ENCODE measurements at regions not wholly inside any gene's neighbourhood (a gene's known extent, or its start where the extent isn't known, plus 50 kb on each side); places are given as distances from the start of the nearest gene placed in this dataset.

DNA sequence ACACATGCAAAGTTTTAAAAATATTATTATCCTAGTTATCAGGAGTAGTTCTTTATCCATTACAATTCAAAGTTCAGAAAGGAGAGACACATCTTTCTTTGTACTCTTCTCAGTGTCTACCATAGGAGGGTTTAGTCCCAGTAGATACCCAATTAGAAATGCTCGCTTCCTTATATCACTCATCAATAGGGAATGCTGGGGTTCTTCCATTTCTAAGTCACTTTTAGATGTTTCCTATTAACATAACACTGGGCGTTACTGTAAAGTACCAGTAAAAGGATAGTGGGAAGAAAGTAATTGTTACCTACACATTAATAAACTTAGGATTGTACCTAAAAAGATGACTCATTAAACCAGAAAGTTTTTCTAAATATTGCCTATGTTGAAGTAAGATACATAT, 348.3 kb upstream of the CDH6 start:
- DNase-seq, result no peak

DNA sequence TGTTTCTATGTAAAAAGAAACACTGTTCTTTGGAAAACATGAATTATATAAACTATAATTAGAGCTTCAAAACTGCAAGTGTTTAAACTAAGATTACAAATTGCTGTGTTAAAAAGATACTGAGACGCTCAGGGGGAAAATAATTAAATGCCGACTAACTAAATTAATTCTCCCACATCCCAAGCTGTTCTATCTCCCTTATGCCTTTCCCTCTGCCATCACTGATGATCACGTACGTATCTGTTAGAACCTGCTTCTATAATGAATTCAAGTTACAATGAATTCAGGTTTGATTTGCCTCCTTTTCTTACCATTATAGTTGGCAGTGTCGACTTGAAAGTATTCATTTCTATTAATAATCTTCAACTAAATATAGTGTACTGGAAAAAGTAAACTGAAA, 349.9 kb upstream of the CDH6 start:
- DNase-seq, result no peak

DNA sequence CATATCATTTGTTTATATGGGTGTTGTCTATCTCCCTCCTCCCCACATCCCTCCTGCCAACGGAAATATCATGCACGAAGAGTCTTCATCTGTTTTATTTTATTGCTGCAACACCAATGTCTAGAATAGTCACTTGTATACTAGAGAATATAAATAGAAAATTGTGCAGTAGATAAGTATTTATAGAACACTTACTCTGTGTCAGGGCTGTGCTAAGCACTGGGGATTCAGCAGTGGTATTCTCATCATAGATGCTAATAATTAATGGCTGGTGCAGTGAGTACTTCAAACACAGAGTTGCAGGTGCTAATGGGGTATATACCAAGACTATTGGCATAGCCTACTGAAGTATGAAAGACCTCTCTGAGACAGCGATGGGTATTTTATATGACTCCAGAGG, 353.5 kb upstream of the CDH6 start:
- DNase-seq, result no peak

DNA sequence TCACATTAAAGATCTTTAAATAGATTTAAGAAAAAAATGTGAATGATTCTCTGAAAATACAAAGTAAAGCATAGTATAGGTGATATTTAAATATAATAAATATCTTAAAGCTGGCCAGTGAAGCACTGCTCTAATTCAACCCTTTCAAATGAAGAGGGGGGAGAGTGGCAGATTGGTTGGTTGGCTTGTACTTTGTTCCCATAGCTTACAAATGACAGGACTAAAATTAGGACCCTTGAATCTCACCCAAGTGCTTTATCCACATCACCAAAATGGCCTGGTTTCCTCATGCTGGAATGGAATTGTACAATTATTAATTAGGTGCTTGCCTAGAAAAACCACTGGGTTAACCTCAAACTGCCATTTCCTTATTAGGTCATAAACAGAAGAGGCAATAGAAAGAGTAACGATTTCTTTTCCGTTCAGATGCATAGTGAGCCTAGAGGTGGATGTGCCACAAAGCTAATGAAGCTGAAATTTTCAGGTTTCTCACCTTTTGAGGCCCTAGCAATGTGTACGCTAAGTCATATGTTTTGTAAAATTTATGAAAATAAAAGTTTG, 354.5 kb upstream of the CDH6 start:
- DNase-seq, result no peak

DNA sequence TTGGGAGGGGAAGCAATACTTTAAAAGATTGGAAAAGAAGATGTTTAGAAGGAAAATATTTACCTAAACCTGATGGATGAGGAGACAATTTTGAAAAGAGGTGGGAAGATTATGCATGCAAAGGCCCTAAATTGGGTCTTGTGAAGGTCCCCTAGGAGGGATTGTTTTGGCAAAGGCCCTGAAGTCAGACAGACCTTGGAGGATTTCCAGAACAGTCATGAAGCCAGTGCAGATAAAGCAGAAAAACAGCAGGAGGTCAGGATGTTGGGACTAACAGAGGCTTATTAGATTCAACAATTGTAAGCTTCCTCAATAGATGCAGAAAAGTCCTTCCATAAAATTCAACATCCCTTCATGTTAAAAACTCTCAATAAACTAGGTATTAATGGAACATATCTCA, 361.0 kb upstream of the CDH6 start:
- DNase-seq, result peak; percentile 28

DNA sequence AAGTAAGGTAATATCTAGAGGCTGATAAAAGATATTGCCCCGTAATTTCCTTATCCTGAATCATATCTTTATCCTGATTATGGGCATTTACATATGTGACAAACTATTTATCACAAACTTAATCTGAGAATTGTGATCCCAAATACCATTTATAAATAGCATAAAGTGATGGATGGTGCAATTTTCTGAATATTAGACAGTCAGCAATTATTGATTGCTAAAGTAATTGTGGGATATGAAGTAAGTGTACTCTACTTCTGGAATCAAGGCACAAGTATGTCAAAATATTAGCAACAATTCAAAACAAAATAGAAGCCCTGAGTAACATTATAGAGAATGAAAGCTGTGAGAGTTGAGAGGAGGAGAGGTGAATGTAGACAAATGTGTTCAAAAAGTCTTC, 361.9 kb upstream of the CDH6 start:
- DNase-seq, result no peak

DNA sequence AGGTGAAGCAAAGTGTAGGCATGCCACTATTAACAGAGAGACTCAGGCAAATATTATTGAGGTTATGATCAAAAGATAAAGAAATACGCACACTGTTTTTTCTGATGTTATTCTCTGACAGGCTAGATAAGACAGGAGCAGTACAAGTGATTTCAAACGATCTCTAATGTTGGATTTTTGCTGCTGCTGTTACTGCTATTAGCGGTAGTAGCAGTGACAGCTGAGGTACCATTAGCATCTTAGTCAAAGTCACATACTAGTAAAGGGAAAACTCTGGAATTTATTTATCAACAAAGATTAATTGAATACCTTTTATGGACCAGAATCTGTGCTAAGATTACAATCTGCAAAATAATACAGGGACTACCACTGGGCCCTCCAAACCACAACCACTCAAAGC, 362.4 kb upstream of the CDH6 start:
- no peak for DNase-seq

DNA sequence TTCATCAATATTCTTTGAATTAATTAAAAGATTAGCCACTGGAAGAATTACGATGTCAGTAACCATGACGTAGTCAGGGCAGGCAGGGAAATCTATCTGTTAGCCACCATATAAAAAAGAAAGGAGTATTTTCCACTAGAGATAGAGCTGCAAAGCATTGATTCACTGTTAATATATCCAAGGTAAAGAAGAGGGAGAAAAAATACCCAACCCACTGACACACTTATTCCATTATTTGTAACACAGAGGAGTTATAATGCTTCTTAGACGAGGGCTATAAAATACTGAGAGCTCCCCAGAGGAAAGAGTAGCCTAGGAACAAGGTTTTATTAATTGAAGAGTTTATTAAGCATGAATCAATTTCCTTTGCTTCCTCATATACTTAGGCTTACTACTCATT, 382.2 kb upstream of the CDH6 start:
- DNase-seq, result no peak

DNA sequence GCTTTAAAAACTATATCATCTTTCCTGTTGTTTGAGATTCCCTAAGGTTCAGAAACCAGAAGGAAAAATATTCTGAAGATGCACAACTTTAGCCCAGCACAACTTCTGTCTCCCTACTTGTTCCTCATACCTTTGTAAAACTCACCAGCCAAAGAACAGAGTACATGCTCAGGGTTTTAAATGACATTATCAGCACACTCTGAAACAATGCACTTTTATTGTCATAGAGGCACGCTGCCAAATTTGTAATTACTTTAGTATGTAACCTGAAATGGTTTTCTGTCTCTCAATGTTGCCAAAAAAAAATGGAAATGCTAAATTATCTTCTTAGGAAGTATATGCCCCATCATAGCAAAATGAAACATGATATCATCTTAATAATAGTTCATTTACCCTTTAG, 383.6 kb upstream of the CDH6 start:
- DNase-seq, result no peak

DNA sequence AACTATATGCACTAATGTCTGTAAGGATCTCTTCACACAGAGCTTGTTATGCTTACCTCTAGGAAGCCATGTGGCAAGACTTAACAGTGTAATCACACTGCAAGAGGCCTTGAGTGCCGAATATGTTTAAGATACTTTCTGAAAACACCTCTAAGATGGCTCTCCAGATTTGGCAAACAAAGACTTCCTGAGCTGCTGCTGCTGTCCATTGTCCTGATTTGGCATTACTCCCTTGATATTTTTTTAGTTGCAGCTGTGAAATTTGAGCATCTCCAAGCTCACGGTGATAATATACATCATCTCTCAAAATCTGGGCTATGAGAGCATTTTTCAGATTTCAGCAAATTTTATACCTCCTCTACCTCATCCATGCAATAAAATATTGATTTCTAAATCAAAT, 384.5 kb upstream of the CDH6 start:
- no peak for DNase-seq

DNA sequence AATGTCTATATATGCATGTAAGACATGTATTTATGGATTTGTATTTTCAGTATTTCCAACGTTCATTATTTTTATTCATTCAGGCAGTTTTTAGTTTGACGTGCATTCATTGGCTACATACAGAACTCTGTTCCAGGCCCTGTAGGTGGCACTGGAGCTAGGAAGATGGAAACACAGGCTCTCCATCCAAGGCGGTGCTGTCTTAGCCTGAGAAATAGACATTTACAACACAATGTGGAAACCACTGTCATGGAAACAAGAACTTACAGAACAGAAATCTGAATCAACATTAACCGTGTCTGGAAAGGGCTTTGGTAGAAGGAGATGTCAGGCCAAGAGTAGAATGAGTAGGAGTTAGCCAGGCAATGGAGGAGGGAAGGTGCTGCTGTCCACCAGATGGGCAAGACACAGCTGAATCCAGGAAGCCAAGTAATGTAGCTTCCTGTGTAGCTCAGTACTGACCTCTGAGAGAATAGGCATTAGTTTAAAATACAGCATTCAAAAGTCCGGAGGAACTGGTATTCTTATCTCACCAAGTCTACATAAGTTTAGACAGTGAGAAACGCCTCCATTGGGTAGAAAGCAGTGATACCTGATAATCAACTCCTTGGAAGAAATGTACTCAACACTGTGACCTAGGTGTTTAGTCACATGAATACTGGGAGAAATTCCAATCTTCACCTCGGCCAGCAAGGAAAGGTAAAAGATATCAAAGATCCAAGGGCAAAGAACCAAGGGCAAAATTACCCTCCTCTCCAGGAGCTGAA, 388.6 kb upstream of the CDH6 start:
- DNase-seq, result no peak

DNA sequence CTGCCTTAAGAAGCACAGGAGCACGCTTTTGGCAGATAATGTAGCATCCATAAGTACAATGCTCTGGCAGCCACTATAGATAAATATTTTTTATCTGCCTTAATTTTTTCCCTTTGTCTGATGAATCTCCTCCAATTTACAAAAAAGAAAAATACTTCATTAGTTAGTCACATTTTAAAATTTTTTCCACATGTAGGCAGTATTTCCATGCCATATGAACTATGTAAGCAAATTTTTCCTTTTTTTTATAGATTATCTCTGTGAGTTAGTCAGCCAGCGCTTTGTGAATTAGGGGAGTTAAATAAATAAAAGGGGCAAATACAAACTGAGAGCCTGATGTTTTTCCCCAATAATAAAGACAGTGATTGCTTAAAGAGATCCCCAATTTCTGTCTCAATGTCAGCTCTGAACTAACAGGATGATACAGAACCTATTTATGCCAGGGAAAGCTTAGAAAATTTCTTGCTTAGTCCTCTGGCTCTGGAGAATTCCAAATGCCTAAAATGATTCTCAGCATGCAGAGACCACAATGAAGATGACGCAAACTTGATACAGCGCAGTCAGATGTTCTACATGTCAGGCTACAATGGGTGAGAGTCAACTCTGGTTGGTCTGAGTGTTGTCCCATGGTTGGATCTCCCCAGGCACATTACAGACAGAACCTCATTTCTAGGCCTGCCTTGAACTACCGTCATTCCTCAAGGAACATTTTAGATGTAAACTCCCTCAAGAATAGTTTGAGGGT, 390.4 kb upstream of the CDH6 start:
- no peak for DNase-seq

DNA sequence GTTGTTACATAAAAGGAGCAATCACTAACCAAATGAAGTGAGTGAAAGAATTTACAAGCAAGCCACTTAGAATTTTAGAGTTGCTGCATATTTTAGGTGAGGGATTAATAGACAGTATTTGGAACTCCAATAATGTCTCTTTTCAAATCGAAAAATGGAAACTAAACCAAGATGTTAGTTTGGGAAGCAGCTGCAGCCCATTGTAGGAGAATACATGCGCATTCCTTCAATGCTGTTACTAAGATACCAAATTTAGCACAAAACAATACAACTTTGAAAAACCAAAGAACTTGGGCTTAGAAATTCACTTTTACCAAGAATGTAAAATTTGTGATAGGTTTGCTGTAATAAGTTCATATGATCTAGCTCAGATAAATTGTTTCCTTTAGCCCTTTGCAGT, 411.8 kb upstream of the CDH6 start:
- DNase-seq, result no peak

DNA sequence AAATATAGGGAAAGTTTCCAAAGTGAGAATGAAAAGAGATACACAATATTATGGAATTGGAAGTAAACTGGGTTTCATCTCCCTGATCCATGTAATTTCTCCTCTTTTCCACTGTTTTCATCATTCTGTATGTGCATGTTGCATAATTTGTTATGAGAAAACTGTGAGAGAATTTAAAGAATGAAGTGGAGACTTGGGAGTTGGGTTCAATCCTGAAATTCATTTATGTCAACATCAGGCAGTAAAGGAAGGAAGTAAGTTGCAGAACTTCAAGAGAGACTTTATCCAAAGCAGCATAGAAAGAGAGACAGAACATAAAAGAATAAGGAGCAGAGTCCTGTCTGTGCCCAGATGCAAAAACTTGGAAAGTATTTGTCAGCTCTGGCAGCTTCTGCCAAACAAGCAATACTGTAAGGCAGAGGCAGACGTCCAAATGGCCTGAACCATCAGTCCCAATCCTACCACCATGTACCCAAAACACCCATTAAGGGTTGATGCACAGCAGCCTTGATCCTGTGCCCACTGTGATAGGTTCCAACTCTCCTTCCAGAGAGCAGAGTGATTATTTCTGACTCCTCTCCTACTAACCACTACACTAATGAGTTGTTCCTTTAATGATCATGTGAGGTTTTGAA, 425.3 kb upstream of the CDH6 start:
- DNase-seq, result no peak

DNA sequence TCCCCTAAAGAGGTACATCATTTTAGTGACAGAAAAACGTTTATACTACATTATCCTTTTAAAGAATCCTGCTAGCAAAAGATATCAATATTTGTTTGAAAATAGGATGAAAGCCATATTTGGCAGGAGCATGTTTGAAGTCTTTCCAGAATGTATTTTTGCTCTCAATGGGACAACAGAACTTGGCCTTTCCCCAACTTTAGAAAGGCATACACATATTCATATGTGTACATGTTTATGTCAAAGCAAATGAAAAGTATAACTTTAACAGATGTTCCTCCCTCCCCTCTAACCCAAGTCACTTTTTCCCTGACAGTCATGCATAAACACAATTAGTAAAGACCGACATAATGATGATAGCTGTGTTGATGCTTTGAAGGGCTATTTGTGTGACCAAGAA, 427.8 kb upstream of the CDH6 start:
- no peak for DNase-seq

DNA sequence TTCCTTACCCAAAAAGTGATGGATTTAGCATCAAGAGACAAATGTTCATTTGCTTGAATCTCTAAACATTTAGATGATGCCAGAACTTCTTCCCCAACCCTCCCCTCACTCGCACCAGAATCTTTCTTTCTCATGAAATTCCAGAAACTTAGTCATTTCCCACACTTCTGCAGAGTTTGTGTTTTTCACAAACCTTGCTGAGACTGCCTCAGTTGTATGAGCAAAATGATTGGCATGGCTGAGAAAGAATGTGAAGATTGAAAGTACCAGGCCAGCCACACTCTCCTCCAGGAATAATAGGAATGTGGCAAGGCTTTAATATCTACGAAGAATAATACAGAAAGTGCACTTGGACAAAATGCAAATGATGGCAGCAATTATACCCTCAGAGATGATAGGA, 428.3 kb upstream of the CDH6 start:
- no peak for DNase-seq

DNA sequence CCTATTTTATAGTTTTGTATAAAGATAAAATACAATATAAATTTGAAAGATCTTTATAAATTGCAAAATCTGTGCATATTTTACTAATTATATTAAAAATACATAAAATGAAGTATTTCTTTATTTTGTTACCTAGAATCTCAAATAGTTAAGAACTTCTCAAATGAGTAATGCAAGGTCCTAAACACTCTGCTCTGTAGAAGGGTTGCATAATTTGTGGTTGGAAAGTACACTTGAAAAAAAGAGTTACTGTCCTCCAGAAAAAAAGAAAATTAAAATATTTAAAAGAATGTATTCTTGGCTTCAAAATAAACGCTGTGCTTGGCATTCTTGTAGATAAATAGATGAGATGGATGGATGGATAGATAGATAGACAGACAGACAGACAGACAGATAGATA, 428.8 kb upstream of the CDH6 start:
- DNase-seq, result no peak

DNA sequence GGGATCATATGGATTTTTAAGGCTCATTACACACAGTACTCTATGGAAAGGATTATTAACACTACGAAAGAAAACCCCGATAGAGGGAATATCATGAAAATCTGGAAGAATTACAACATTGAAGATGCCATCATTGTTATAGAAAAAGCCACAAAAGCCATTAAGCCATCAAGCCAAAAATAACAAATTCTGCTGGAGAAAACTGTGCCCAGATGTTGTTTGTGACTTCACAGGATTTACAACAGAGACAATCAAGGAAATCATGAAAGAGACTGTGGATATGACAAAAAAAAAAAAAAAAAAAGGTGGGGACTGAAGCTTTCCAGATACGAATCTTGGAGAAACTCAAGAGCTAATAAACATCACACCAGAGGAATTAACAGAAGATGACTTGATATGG, 433.8 kb upstream of the CDH6 start:
- no peak for DNase-seq

DNA sequence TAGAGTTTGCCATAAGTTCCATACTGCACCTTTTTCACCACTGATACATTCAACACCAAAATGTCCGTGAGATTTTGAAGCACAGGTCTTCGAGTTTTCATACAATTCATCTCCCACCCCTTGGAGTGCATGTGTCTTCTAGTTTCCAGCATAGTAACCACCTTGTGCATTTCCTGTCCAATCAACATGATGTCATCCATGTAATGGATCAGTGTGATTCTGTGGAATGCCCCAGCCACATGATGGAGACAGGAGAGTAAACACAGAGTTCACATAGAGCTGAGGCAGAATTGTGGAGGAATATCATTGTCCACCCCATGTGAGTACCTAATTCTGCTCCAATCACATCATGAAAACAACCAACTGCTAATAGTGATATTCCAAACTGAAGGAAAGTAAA, 441.5 kb upstream of the CDH6 start:
- no peak for DNase-seq

DNA sequence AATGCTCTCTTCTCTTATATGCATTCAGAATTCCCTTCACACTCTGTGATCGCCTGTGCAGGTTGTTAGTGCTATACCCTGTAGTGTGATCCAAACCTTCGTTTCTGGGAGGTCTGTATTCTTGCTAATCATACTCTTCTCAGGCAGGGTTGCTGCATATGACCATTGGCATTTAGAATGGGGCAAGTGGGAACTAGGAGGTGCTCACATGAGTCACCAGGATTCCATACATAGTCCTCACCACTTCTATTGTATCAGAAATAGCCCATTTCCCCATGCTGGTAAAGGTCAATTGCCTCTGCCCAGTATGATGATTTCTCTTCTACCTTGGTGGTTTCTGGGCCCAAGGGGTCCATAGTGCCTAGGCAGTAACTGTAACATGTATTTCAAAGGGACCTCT, 443.5 kb upstream of the CDH6 start:
- no peak for DNase-seq

DNA sequence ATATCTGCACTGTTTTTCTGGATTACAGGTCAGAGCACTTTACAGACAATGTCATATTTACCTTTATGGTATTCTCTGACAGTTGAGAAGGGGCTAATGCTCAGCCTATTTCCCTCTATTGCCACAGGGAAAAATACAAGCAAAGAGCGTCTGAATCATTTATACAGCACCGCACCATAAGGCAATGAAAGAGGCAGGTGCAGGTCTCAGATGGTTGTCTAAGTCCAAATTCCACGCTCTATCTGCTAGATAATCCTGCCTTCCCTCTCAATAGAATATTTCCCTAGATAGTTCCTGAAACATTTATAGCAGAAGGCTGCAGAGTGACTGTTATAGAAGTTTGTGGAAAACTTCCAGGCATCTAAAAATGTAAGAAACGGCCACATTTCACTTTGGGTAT, 446.1 kb upstream of the CDH6 start:
- no peak for DNase-seq

DNA sequence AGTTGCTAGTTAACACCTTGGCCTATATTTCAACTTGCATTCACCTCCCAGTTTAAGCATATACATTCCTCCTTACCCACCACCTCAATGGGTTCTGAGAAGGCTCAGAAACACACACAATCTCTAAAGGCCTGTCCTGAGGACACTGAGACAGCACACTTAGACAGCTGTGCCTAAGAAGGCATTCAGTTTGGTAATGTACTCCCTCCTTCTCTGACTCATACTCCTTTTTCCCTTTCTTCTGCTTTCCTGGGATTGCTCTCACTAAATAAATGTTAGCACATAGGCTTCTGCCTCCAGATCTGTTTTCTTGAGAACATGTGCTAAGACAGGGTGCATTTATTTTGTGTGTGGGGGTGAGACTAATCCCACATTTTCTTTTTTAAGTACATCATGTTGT, 456.8 kb upstream of the CDH6 start:
- DNase-seq, result no peak

DNA sequence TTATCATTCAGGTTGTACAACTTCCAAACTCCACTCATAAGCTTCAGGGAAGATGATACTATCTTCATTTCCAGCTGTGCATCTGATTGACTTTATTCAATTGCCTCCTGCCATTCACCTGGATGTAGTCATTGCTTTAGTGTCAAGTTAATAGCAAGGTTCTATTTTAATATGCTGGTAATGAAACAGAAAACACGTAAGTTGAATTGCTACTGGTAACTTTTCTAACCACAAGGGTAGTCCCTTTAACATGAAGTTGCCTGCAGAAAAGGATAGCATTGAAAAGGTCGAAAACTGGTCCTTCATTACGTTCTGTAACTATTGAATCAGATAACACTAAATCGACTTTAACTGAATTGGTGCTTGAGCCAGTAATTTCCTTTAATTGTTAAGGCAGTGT, 459.4 kb upstream of the CDH6 start:
- no peak for DNase-seq

DNA sequence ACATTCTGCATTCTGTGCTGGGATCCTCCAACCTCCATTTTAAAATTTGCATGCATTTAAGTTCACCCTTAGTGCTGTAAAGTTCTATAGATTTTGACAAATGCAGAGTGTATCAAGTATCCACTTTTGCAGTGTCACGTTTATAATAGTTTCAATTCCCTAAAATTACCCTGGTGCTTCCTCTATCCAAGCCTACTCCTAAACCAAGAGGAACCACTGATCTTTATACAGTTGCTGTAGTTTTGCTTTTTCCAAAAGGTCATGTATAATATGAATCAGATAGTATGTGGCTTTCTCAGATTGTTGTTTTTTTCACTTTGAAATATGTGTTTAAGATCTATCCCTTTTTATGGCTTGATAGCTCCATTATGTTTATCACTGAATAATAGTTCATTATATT, 468.4 kb upstream of the CDH6 start:
- no peak for DNase-seq

All from NCI-H1092 (cell line).